H1 (cell line): ENCODE measurements at regions not wholly inside any gene's neighbourhood (a gene's known extent, or its start where the extent isn't known, plus 50 kb on each side); places are given as distances from the start of the nearest gene placed in this dataset.

ENCODE experiments used
- CTCF ChIA-PET: fragments of 300-600 bp; sonication (Branson Sonifier 250); formaldehyde crosslinking; loops from one replicate; lab custom pipeline; 2021; ENCODE audit not compliant: partially characterized antibody; lab: Charles Lee
- POLR2A ChIA-PET: fragments of 300-600 bp; sonication (Branson Sonifier 250); formaldehyde crosslinking; loops from one replicate; lab custom pipeline; 2021; ENCODE audit warnings: inconsistent platforms; ENCODE audit not compliant: partially characterized antibody; lab: Charles Lee
- DNase-seq, 2 experiments: peaks; one replicate each; pipeline versions ENCODE4 v3.0.0 to v3.0.0-alpha.2; 2010 to 2022; ENCODE audit warnings: low spot score in 2 of 2, low read depth in 1 of 2, mixed read lengths in 1 of 2
- FAIRE-seq: peaks from 2 replicates; lab custom pipeline; 2011; peaks lifted over from hg19 to GRCh38; lab: Jason Lieb, UNC
- H2AFZ ChIP-seq: 2 replicates; pipeline ENCODE4 v1.8.1; 2012; ENCODE audit warnings: low read length, inconsistent platforms
- H2AK5ac ChIP-seq: 2 replicates; pipeline ENCODE4 v1.6.1; 2013; ENCODE audit warnings: low read depth, low read length
- H2BK120ac ChIP-seq: replicated peaks from 2 replicates; pipeline ENCODE3; 2013; ENCODE audit warnings: low read depth, low read length, inconsistent platforms
- H2BK12ac ChIP-seq: 2 replicates; pipeline ENCODE4 v1.6.1; 2013; ENCODE audit warnings: low read depth, low read length
- H2BK15ac ChIP-seq: 2 replicates; pipeline ENCODE4 v1.6.1; 2013; ENCODE audit warnings: low read length
- H2BK20ac ChIP-seq: 2 replicates; pipeline ENCODE4 v1.6.1; 2013; ENCODE audit warnings: low read length
- H2BK5ac ChIP-seq: 2 replicates; pipeline ENCODE4 v1.6.1; 2013; ENCODE audit warnings: low read depth, low read length
- H3K14ac ChIP-seq: 2 replicates; pipeline ENCODE4 v1.6.1; 2013; ENCODE audit warnings: inconsistent platforms; ENCODE audit not compliant: insufficient read length
- H3K18ac ChIP-seq: 2 replicates; pipeline ENCODE4 v1.6.1; 2013; ENCODE audit warnings: low read length; ENCODE audit errors: extremely low read depth
- H3K23ac ChIP-seq: 2 replicates; pipeline ENCODE4 v1.6.1; 2013; ENCODE audit warnings: inconsistent platforms; ENCODE audit not compliant: insufficient read length
- H3K23me2 ChIP-seq: 2 replicates; pipeline ENCODE4 v1.6.1; 2013; ENCODE audit warnings: low read depth, low read length
- H3K27ac ChIP-seq: 2 replicates; pipeline ENCODE4 v1.6.1; 2011; ENCODE audit warnings: low read depth, low read length, inconsistent platforms
- H3K27me3 ChIP-seq, 4 experiments: replicated peaks in 1 of 4; 1 replicate in 1 of 4; 2 replicates in 3 of 4; pipeline versions ENCODE4 v1.6.1 to v1.8.1; 2011 to 2013; ENCODE audit warnings: low read length in 3 of 4, mild to moderate bottlenecking in 3 of 4, inconsistent platforms in 2 of 4, mixed read lengths in 2 of 4, moderate library complexity in 1 of 4; ENCODE audit not compliant: control insufficient read depth in 3 of 4, insufficient read depth in 3 of 4; ENCODE audit errors: extremely low read depth in 1 of 4
- H3K36me3 ChIP-seq, 4 experiments: 2 replicates each; pipeline versions ENCODE4 v1.6.1 to v1.8.1; 2011 to 2013; ENCODE audit warnings: mild to moderate bottlenecking in 4 of 4, low read length in 3 of 4, moderate library complexity in 2 of 4, control low read depth in 1 of 4, inconsistent platforms in 1 of 4; ENCODE audit not compliant: insufficient read depth in 4 of 4, control insufficient read depth in 2 of 4
- H3K4ac ChIP-seq: replicated peaks from 2 replicates; pipeline ENCODE3; 2013; ENCODE audit warnings: low read length, low read depth, mixed read lengths, inconsistent platforms; ENCODE audit not compliant: insufficient read length
- H3K4me1 ChIP-seq, 4 experiments: replicated peaks in 1 of 4; 1 replicate in 1 of 4; 2 replicates in 3 of 4; pipeline versions ENCODE4 v1.6.1 to v1.8.1; 2011 to 2013; ENCODE audit warnings: low read length in 3 of 4, inconsistent platforms in 2 of 4, mixed read lengths in 1 of 4; ENCODE audit not compliant: insufficient read depth in 4 of 4, control insufficient read depth in 3 of 4
- H3K4me2 ChIP-seq, 2 experiments: 2 replicates each; pipeline versions ENCODE4 v1.6.1 to v1.8.1; 2011 to 2013; ENCODE audit warnings: low read depth in 2 of 2, low read length in 2 of 2, control low read depth in 1 of 2, inconsistent platforms in 1 of 2, mild to moderate bottlenecking in 1 of 2; ENCODE audit not compliant: insufficient read depth in 1 of 2
- H3K4me3 ChIP-seq, 4 experiments: fragments of 200-600, 300-600 bp in 1 of 4; sonication (generic), shearing (Covaris generic), sonication (Bioruptor Twin) in 1 of 4; 2 replicates each; pipeline versions ENCODE4 v1.5.1 to v1.8.1; 2011 to 2016; ENCODE audit warnings: low read length in 4 of 4, low read depth in 3 of 4, control low read depth in 2 of 4, inconsistent platforms in 2 of 4, mild to moderate bottlenecking in 2 of 4, mixed read lengths in 1 of 4, moderate library complexity in 1 of 4; ENCODE audit not compliant: insufficient read depth in 2 of 4; ENCODE audit errors: extremely low read depth in 1 of 4
- H3K56ac ChIP-seq: replicated peaks from 2 replicates; pipeline ENCODE3; 2013; ENCODE audit warnings: low read depth, mild to moderate bottlenecking, mixed read lengths, low read length, inconsistent platforms; ENCODE audit not compliant: insufficient read length
- H3K79me1 ChIP-seq: 2 replicates; pipeline ENCODE4 v1.6.1; 2013; ENCODE audit warnings: low read depth, low read length, control low read depth
- H3K79me2 ChIP-seq, 2 experiments: 2 replicates each; pipeline versions ENCODE4 v1.6.1 to v1.8.1; 2012 to 2013; ENCODE audit warnings: low read length in 2 of 2, mild to moderate bottlenecking in 2 of 2, inconsistent platforms in 1 of 2; ENCODE audit not compliant: insufficient read depth in 2 of 2, control insufficient read depth in 1 of 2
- H3K9ac ChIP-seq, 4 experiments: replicated peaks in 1 of 4; 1 replicate in 1 of 4; 2 replicates in 3 of 4; pipeline versions ENCODE4 v1.6.1 to v1.8.1; 2011 to 2013; ENCODE audit warnings: low read depth in 3 of 4, low read length in 3 of 4, control low read depth in 2 of 4, mild to moderate bottlenecking in 2 of 4, moderate library complexity in 2 of 4, inconsistent platforms in 1 of 4; ENCODE audit errors: extremely low read depth in 1 of 4
- H3K9me3 ChIP-seq, 2 experiments: 2 replicates each; pipeline versions ENCODE4 v1.6.1 to v1.8.1; 2012 to 2013; ENCODE audit warnings: mild to moderate bottlenecking in 2 of 2, moderate library complexity in 2 of 2, control low read depth in 1 of 2, inconsistent platforms in 1 of 2, low read depth in 1 of 2, low read length in 1 of 2, mixed read lengths in 1 of 2; ENCODE audit not compliant: insufficient read depth in 2 of 2
- H4K20me1 ChIP-seq, 2 experiments: replicated peaks in 1 of 2; 2 replicates each; pipeline versions ENCODE3 to v1.8.1; 2011 to 2013; ENCODE audit warnings: inconsistent platforms in 2 of 2, low read length in 2 of 2, mild to moderate bottlenecking in 1 of 2; ENCODE audit not compliant: insufficient read depth in 2 of 2, control insufficient read depth in 1 of 2
- H4K5ac ChIP-seq: 2 replicates; pipeline ENCODE4 v1.6.1; 2013; ENCODE audit warnings: low read length, low read depth, mixed read lengths, inconsistent platforms; ENCODE audit not compliant: insufficient read length
- H4K8ac ChIP-seq: 2 replicates; pipeline ENCODE4 v1.8.0; 2013; ENCODE audit warnings: mild to moderate bottlenecking, moderate library complexity, low read length, inconsistent platforms; ENCODE audit not compliant: insufficient read depth; ENCODE audit errors: extremely low read depth
- H4K91ac ChIP-seq: replicated peaks from 2 replicates; pipeline ENCODE3; 2013; ENCODE audit warnings: low read length, mixed read lengths, inconsistent platforms; ENCODE audit not compliant: insufficient read length
- ATF2 ChIP-seq: IDR thresholded peaks from 2 replicates; pipeline ENCODE4 v1.6.1; 2012; ENCODE audit warnings: low read length, inconsistent platforms
- ATF3 ChIP-seq: IDR thresholded peaks from 2 replicates; pipeline ENCODE4 v1.6.1; 2011; ENCODE audit warnings: low read depth, mild to moderate bottlenecking, low read length; ENCODE audit not compliant: insufficient read depth
- CBX8 ChIP-seq: fragments of 300-800, 300-1000 bp; sonication (generic); IDR thresholded peaks from 2 replicates; pipeline ENCODE4 v1.7.1; 2016; ENCODE audit warnings: low read depth, low read length, borderline replicate concordance
- EZH2 ChIP-seq: fragments of 200-600 bp; sonication (generic); IDR thresholded peaks from 2 replicates; pipeline ENCODE4 v1.7.1; 2012; ENCODE audit warnings: low read depth, mild to moderate bottlenecking, moderate library complexity, low read length, inconsistent platforms; ENCODE audit not compliant: severe bottlenecking
- GABPA ChIP-seq: IDR thresholded peaks from 2 replicates; pipeline ENCODE4 v1.6.1; 2011; ENCODE audit warnings: mild to moderate bottlenecking, low read length, moderate library complexity, borderline replicate concordance; ENCODE audit not compliant: insufficient read depth
- HDAC2 ChIP-seq, 2 experiments: fragments of 300-600 bp in 1 of 2; sonication (generic) in 1 of 2; IDR thresholded peaks; 2 replicates each; pipeline ENCODE4 v1.6.1; 2011 to 2012; ENCODE audit warnings: low read depth in 2 of 2, low read length in 2 of 2, mild to moderate bottlenecking in 2 of 2, moderate library complexity in 2 of 2, borderline replicate concordance in 1 of 2, inconsistent platforms in 1 of 2
- POLR2A ChIP-seq, 2 experiments: IDR thresholded peaks; 1 replicate in 1 of 2; 2 replicates in 1 of 2; pipeline ENCODE4 v1.6.1; 2011; ENCODE audit warnings: low read depth in 2 of 2, low read length in 2 of 2, mild to moderate bottlenecking in 2 of 2; ENCODE audit errors: control extremely low read depth in 1 of 2
- POLR2AphosphoS5 ChIP-seq: IDR thresholded peaks from 2 replicates; pipeline ENCODE4 v1.6.1; 2011; ENCODE audit warnings: low read depth, low read length
- SAP30 ChIP-seq: fragments of 300-600 bp; sonication (generic); IDR thresholded peaks from 2 replicates; pipeline ENCODE4 v1.7.1; 2012; ENCODE audit warnings: low read length, moderate library complexity, mild to moderate bottlenecking, inconsistent platforms; ENCODE audit not compliant: insufficient read depth, insufficient replicate concordance
- SIRT6 ChIP-seq: IDR thresholded peaks from one replicate; pipeline ENCODE4 v1.7.1; 2012; ENCODE audit warnings: low read length, inconsistent platforms
- SP1 ChIP-seq: IDR thresholded peaks from 2 replicates; pipeline ENCODE4 v1.6.1; 2011; ENCODE audit warnings: low read depth, low read length
- SP4 ChIP-seq: IDR thresholded peaks from 2 replicates; pipeline ENCODE4 v1.6.1; 2012; ENCODE audit warnings: low read length, inconsistent platforms
- WGBS, 2 experiments: shearing (Covaris generic) in 1 of 2; methylation state at CpG; one replicate each; pipeline versions ENCODE4 v1.1.6 to v1.1.7; 2013 to 2015; ENCODE audit warnings: low lambda C conversion rate in 2 of 2, mixed read lengths in 2 of 2, inconsistent platforms in 1 of 2, low coverage in 1 of 2, missing lambda C conversion rate in 1 of 2; ENCODE audit not compliant: insufficient replicate concordance in 2 of 2, insufficient coverage in 1 of 2, insufficient read length in 1 of 2; ENCODE audit errors: extremely low coverage in 1 of 2, missing lambda C conversion rate in 1 of 2; 5-methylcytosine and 5-hydroxymethylcytosine counted together

GRCh38 chr2:38199127-38199526 is 123.2 kb upstream of the CYP1B1 start:
- no peak overlapping the region for H4K8ac ChIP-seq
- no peak for FAIRE-seq
- TF ChIP-seq SAP30: no peak
- TF ChIP-seq HDAC2 (IDR thresholded peaks at IDR 0.05; ENCODE audit: borderline replicate concordance in 1 of 2, low read depth in 2 of 2, low read length in 2 of 2): no peak
- TF ChIP-seq SP4: no peak
- no peak for TF ChIP-seq POLR2A (IDR thresholded peaks at IDR 0.05; ENCODE audit: control extremely low read depth in 1 of 2, low read depth in 2 of 2, low read length in 2 of 2)
- no peak for TF ChIP-seq SP1
- TF ChIP-seq POLR2AphosphoS5: no peak
- TF ChIP-seq ATF2: no peak
- no peak for TF ChIP-seq GABPA
- no peak for TF ChIP-seq ATF3
- TF ChIP-seq SIRT6: no peak
- TF ChIP-seq EZH2: no peak
- TF ChIP-seq CBX8: no peak
- TF ChIP-seq, all 59 proteins: peak for 0
- Histone ChIP-seq H3K27ac (no peak overlapping the region), H3K4me2 (no peak overlapping the region), H4K5ac (no peak overlapping the region), H3K4me1 (no peaks in the 10 kb centered on the region), H2AFZ (no peak overlapping the region), H3K9me3 (no peaks in the 10 kb centered on the region), H3K9ac (no peak overlapping the region), H3K79me2 (no peaks in the 10 kb centered on the region), H3K14ac (no peak overlapping the region), H2BK5ac (no peak overlapping the region), H3K4me3 (no peak overlapping the region), H2BK20ac (no peak overlapping the region), H3K36me3 (no peaks in the 10 kb centered on the region), H2AK5ac (no peak overlapping the region), H2BK15ac (no peak overlapping the region), H4K91ac (no peak overlapping the region), H3K79me1 (no peaks in the 10 kb centered on the region), H2BK120ac (no peak overlapping the region), H2BK12ac (no peak overlapping the region), H4K20me1 (no peaks in the 10 kb centered on the region), H3K4ac (no peak overlapping the region), H3K56ac (no peak overlapping the region), H3K23ac (no peak overlapping the region), H3K27me3 (peaks cover 0 to 1% (median 0%) of the 10 kb centered on the region in 4 experiments; a peak in 1 of 7 replicates), H3K23me2 (no peaks in the 10 kb centered on the region), H3K18ac (no peak overlapping the region)
- DNase-seq: no peak
- ChIA-PET POLR2A (no interaction called here), CTCF (interaction anchor here (1.1 kb wide), 1 partner anchor 11 kb away, joined by 3 read pairs; no protein-coding TSS in a partner anchor)
- 94% methylated on average over 1 of the region's 1 CpG; no CpG with 5 or more reads in 1 of the 2 experiments for WGBS, 2 experiments
